Panc1 (cell line): ENCODE measurements at regions not wholly inside any gene's neighbourhood (a gene's known extent, or its start where the extent isn't known, plus 50 kb on each side); places are given as distances from the start of the nearest gene placed in this dataset.

ENCODE experiments used
- ATAC-seq: fragments of 200-7000 bp; cut with Tn5 transposase; 2 replicates; pipeline ENCODE4 v1.9.1; 2020; ENCODE audit warnings: mild to moderate bottlenecking, moderate library complexity
- BruUV-seq: library from RNA; stranded (reverse); fragments of 400-500 nt; replicated peaks from 2 replicates; lab custom pipeline; 2021; lab: Mats Ljungman, UMichigan
- CTCF ChIA-PET: fragments of 300-600 bp; sonication (Branson Sonifier 250); formaldehyde crosslinking; loops from one replicate; lab custom pipeline; 2022; ENCODE audit warnings: antibody characterized with exemption; lab: Charles Lee
- POLR2A ChIA-PET: fragments of 300-600 bp; sonication (Branson Sonifier 250); formaldehyde crosslinking; loops from one replicate; lab custom pipeline; 2022; ENCODE audit warnings: antibody characterized with exemption; lab: Charles Lee
- DNase-seq: peaks from one replicate; pipeline ENCODE4 v3.0.0-alpha.2; 2010; ENCODE audit warnings: low read depth, low spot score
- H3K27ac ChIP-seq: 2 replicates; pipeline ENCODE4 v1.5.1; 2011; ENCODE audit warnings: mild to moderate bottlenecking, low read length, inconsistent platforms
- H3K27me3 ChIP-seq: fragments of 200-500 bp; sonication (Bioruptor generic); 2 replicates; pipeline ENCODE4 v1.6.0; 2014; ENCODE audit warnings: low read length, inconsistent platforms; ENCODE audit not compliant: control insufficient read depth, insufficient read depth
- H3K36me3 ChIP-seq: fragments of 200-500 bp; sonication (Bioruptor generic); 2 replicates; pipeline ENCODE4 v1.5.1; 2014; ENCODE audit warnings: inconsistent platforms, mild to moderate bottlenecking, low read length, moderate library complexity; ENCODE audit not compliant: control insufficient read depth, insufficient read depth
- H3K4me1 ChIP-seq: 2 replicates; pipeline ENCODE4 v1.5.1; 2011; ENCODE audit warnings: inconsistent platforms, mild to moderate bottlenecking, low read length, moderate library complexity; ENCODE audit not compliant: control insufficient read depth, insufficient read depth
- H3K4me3 ChIP-seq, 2 experiments: 2 replicates each; pipeline ENCODE4 v1.5.1; 2011 to 2012; ENCODE audit warnings: low read depth in 2 of 2, low read length in 2 of 2, mild to moderate bottlenecking in 2 of 2, inconsistent platforms in 1 of 2, moderate library complexity in 1 of 2
- H3K9me3 ChIP-seq: fragments of 200-500 bp; sonication (Bioruptor generic); 2 replicates; pipeline ENCODE4 v1.5.1; 2014; ENCODE audit warnings: low read depth, mild to moderate bottlenecking, inconsistent platforms, low read length, moderate library complexity; ENCODE audit not compliant: control insufficient read depth, insufficient read depth
- CTCF ChIP-seq: fragments of 450-650 bp; IDR thresholded peaks from 2 replicates; pipeline ENCODE4 v1.5.1; 2017; ENCODE audit warnings: mild to moderate bottlenecking
- POLR2AphosphoS5 ChIP-seq: IDR thresholded peaks from 2 replicates; pipeline ENCODE4 v1.6.1; 2012; ENCODE audit warnings: mild to moderate bottlenecking, low read depth, low read length, moderate library complexity
- REST ChIP-seq, 2 experiments: IDR thresholded peaks; 2 replicates each; pipeline ENCODE4 v1.6.1; 2011 to 2012; ENCODE audit warnings: low read depth in 2 of 2, control low read depth in 1 of 2, low read length in 1 of 2, mild to moderate bottlenecking in 1 of 2, moderate library complexity in 1 of 2; ENCODE audit not compliant: insufficient read depth in 1 of 2
- SIN3A ChIP-seq: IDR thresholded peaks from 2 replicates; pipeline ENCODE4 v1.6.1; 2012; ENCODE audit warnings: low read depth, mild to moderate bottlenecking, low read length, moderate library complexity, borderline replicate concordance; ENCODE audit not compliant: insufficient read depth
- TCF7L2 ChIP-seq: IDR thresholded peaks from 2 replicates; pipeline ENCODE4 v1.6.1; 2011; ENCODE audit warnings: mild to moderate bottlenecking, low read depth, low read length, inconsistent platforms
- in situ Hi-C: cut with HindIII; loops from 2 replicates; pipeline ENCODE4 v1.10.0; 2016; ENCODE audit warnings: low sequenced_read_pairs, low pct_unique_long_range_greater_than_20kb
- intact Hi-C: fragments of 100-400 bp; cut with micrococcal nuclease; formaldehyde crosslinking; loops from one replicate; pipeline ENCODE4 v1.10.0; 2022; ENCODE audit not compliant: unreplicated experiment

- in situ Hi-C loops, result no loop called here
- intact Hi-C loops, result no loop called here
- no peaks in the 10 kb centered on the region for H3K27me3 ChIP-seq
- H3K36me3 ChIP-seq, result no peaks in the 10 kb centered on the region
- no peaks in the 10 kb centered on the region for H3K4me1 ChIP-seq
- BruUV-seq, result no TSS peak
- ChIA-PET CTCF (interaction anchor here (0.7 kb wide), 1 partner anchor 319 kb away, joined by 4 read pairs; no protein-coding TSS in a partner anchor), POLR2A (no interaction called here)
- H3K4me3 ChIP-seq, result no peak overlapping the region
- no peaks in the 10 kb centered on the region for H3K9me3 ChIP-seq
- ATAC-seq, result no peak
- no peak overlapping the region for H3K27ac ChIP-seq
- no peak for TF ChIP-seq REST (IDR thresholded peaks at IDR 0.05; ENCODE audit: insufficient read depth in 1 of 2, low read depth in 2 of 2, low read length in 1 of 2)
- no peak for TF ChIP-seq TCF7L2
- TF ChIP-seq SIN3A, result no peak
- no peak for TF ChIP-seq CTCF
- TF ChIP-seq POLR2AphosphoS5, result no peak
- DNase-seq, result no peak
Observed at GRCh38 chr9:81782313-81782995, 93.1 kb upstream of the TLE1 start.

GRCh38 chr9:81787747-81788632 is 98.6 kb upstream of the TLE1 start:
- intact Hi-C loops, result no loop called here

More at GRCh38 chr9:81787747-81788632, 98.6 kb upstream of the TLE1 start:
- TF ChIP-seq REST (IDR thresholded peaks at IDR 0.05; ENCODE audit: insufficient read depth in 1 of 2, low read depth in 2 of 2, low read length in 1 of 2) (no peak), CTCF (no peak), SIN3A (no peak), POLR2AphosphoS5 (no peak), TCF7L2 (no peak)
- DNase-seq (no peak), ATAC-seq (no peak)
- no TSS peak for BruUV-seq
- ChIA-PET CTCF (no interaction called here), POLR2A (no interaction called here)
- H3K9me3 ChIP-seq, result no peaks in the 10 kb centered on the region
- H3K4me1 ChIP-seq, result no peaks in the 10 kb centered on the region
- in situ Hi-C loops, result no loop called here
- no peaks in the 10 kb centered on the region for H3K36me3 ChIP-seq
- H3K27ac ChIP-seq, result no peak overlapping the region
- no peak overlapping the region for H3K4me3 ChIP-seq
- no peaks in the 10 kb centered on the region for H3K27me3 ChIP-seq
